Brain microvascular endothelial cell (primary cell): ENCODE measurements at regions not wholly inside any gene's neighbourhood (a gene's known extent, or its start where the extent isn't known, plus 50 kb on each side); places are given as distances from the start of the nearest gene placed in this dataset.

ENCODE experiments used
- DNase-seq: peaks from one replicate; pipeline ENCODE4 v3.0.0-alpha.2; 2020
- H3K27ac ChIP-seq: fragments of 250-450 bp; sonication (Bioruptor Pico); 2 replicates; pipeline ENCODE4 v1.5.1; 2020; ENCODE audit warnings: mild to moderate bottlenecking, moderate library complexity
- H3K27me3 ChIP-seq: fragments of 250-450 bp; sonication (Bioruptor Pico); replicated peaks from 2 replicates; pipeline ENCODE4 v1.5.1; 2020; ENCODE audit warnings: mild to moderate bottlenecking
- H3K36me3 ChIP-seq: fragments of 250-450 bp; sonication (Bioruptor Pico); replicated peaks from 2 replicates; pipeline ENCODE4 v1.5.1; 2020; ENCODE audit warnings: mild to moderate bottlenecking
- H3K4me3 ChIP-seq: 2 replicates; pipeline ENCODE4 v1.5.1; 2011; ENCODE audit warnings: low read depth, mild to moderate bottlenecking, control low read depth, low read length, moderate library complexity
- CTCF ChIP-seq: IDR thresholded peaks from 2 replicates; pipeline ENCODE4 v1.5.1; 2011; ENCODE audit warnings: low read depth, mild to moderate bottlenecking, moderate library complexity, low read length, control low read depth, inconsistent platforms; ENCODE audit errors: missing control alignments
- in situ Hi-C: cut with HindIII; loops from 2 replicates; pipeline ENCODE4 v1.10.0; 2017; ENCODE audit warnings: low sequenced_read_pairs, low pct_ligation_motif_present

- TF ChIP-seq CTCF = no peak
- no peak for DNase-seq
- H3K36me3 ChIP-seq = no peaks in the 10 kb centered on the region
- no peak overlapping the region for H3K4me3 ChIP-seq
- no peak overlapping the region for H3K27ac ChIP-seq
- no peaks in the 10 kb centered on the region for H3K27me3 ChIP-seq
- in situ Hi-C loops = no loop called here
These were observed 1906.0 kb upstream of the PIK3C3 start for GRCh38 chr18:40048886-40049650.

- no peaks in the 10 kb centered on the region for H3K27me3 ChIP-seq
- no peak for TF ChIP-seq CTCF
- H3K27ac ChIP-seq = no peak overlapping the region
- H3K36me3 ChIP-seq = no peaks in the 10 kb centered on the region
- no peak for DNase-seq
- in situ Hi-C loops = no loop called here
- H3K4me3 ChIP-seq = no peak overlapping the region
These were observed 1906.8 kb upstream of the PIK3C3 start for GRCh38 chr18:40048253-40048652.

GRCh38 chr18:40046596-40046995 lies 1908.4 kb upstream of the PIK3C3 start:
- in situ Hi-C loops = no loop called here
- no peak overlapping the region for H3K4me3 ChIP-seq
- no peaks in the 10 kb centered on the region for H3K36me3 ChIP-seq
- no peak for DNase-seq
- H3K27me3 ChIP-seq = no peaks in the 10 kb centered on the region
- H3K27ac ChIP-seq = no peak overlapping the region
- TF ChIP-seq CTCF = no peak

- no peak for DNase-seq
- no peak overlapping the region for H3K27ac ChIP-seq
These were observed 1913.1 kb upstream of the PIK3C3 start for GRCh38 chr18:40041951-40042350.

GRCh38 chr18:40040574-40040973 lies 1914.5 kb upstream of the PIK3C3 start:
- DNase-seq = no peak
- H3K4me3 ChIP-seq = no peak overlapping the region
- no peak overlapping the region for H3K27ac ChIP-seq
- H3K27me3 ChIP-seq = no peaks in the 10 kb centered on the region
- in situ Hi-C loops = no loop called here
- TF ChIP-seq CTCF = no peak
- H3K36me3 ChIP-seq = no peaks in the 10 kb centered on the region

More at GRCh38 chr18:40041951-40042350, 1913.1 kb upstream of the PIK3C3 start:
- in situ Hi-C loops = no loop called here
- no peak for TF ChIP-seq CTCF
- H3K27me3 ChIP-seq = no peaks in the 10 kb centered on the region
- H3K36me3 ChIP-seq = no peaks in the 10 kb centered on the region
- H3K4me3 ChIP-seq = no peak overlapping the region

GRCh38 chr18:40037356-40037755 lies 1917.7 kb upstream of the PIK3C3 start:
- no peaks in the 10 kb centered on the region for H3K27me3 ChIP-seq
- H3K27ac ChIP-seq = no peak overlapping the region
- no peak for DNase-seq
- TF ChIP-seq CTCF = no peak
- H3K36me3 ChIP-seq = no peaks in the 10 kb centered on the region
- H3K4me3 ChIP-seq = no peak overlapping the region
- in situ Hi-C loops = no loop called here
